ENCODE measurements at regions not wholly inside any gene's neighbourhood (a gene's known extent, or its start where the extent isn't known, plus 50 kb on each side); places are given as distances from the start of the nearest gene placed in this dataset.
"Not testable (repeated sequence)": the region's sequence is repeated elsewhere in the genome, so short reads cannot be mapped to it uniquely, and the experiment has no call there.

GRCh38 chrX:129084291-129084690 is 439.0 kb downstream of the SMARCA1 start:
- DNase-seq (ENCODE audit: low read depth in 2 of 2), result not testable (repeated sequence)

- no peak for DNase-seq (ENCODE audit: low read depth in 2 of 2)
Measured at GRCh38 chrX:129077424-129078170, 445.7 kb downstream of the SMARCA1 start.

GRCh38 chrX:129071390-129071789 is 451.9 kb downstream of the SMARCA1 start:
- DNase-seq (ENCODE audit: low read depth in 2 of 2), result no peak

GRCh38 chrX:129065895-129066294 is 457.4 kb downstream of the SMARCA1 start:
- no peak for DNase-seq (ENCODE audit: low read depth in 2 of 2)

GRCh38 chrX:129058405-129058804 is 464.9 kb downstream of the SMARCA1 start:
- DNase-seq (ENCODE audit: low read depth in 2 of 2), result no peak

- DNase-seq (ENCODE audit: low read depth in 2 of 2), result no peak
Measured at GRCh38 chrX:129043138-129043537, 480.2 kb downstream of the SMARCA1 start.

- no peak for DNase-seq (ENCODE audit: low read depth in 2 of 2)
Measured at GRCh38 chrX:129041319-129041718, 482.0 kb downstream of the SMARCA1 start.

- DNase-seq (ENCODE audit: low read depth in 2 of 2), result no peak
Measured at GRCh38 chrX:129040124-129040523, 483.2 kb downstream of the SMARCA1 start.

GRCh38 chrX:129039176-129039575 is 484.1 kb downstream of the SMARCA1 start:
- DNase-seq (ENCODE audit: low read depth in 2 of 2), result no peak

GRCh38 chrX:129037389-129037788 is 485.9 kb downstream of the SMARCA1 start:
- no peak for DNase-seq (ENCODE audit: low read depth in 2 of 2)

GRCh38 chrX:129035180-129035579 is 488.1 kb downstream of the SMARCA1 start:
- no peak for DNase-seq (ENCODE audit: low read depth in 2 of 2)

- DNase-seq (ENCODE audit: low read depth in 2 of 2), result no peak
Measured at GRCh38 chrX:129034196-129034595, 489.1 kb downstream of the SMARCA1 start.

- DNase-seq (ENCODE audit: low read depth in 2 of 2), result no peak
Measured at GRCh38 chrX:129026202-129026601, 497.1 kb downstream of the SMARCA1 start.

GRCh38 chrX:129025376-129025775 is 497.9 kb downstream of the SMARCA1 start:
- DNase-seq (ENCODE audit: low read depth in 2 of 2), result no peak

- DNase-seq (ENCODE audit: low read depth in 2 of 2), result no peak
Measured at GRCh38 chrX:129019412-129019811, 503.9 kb downstream of the SMARCA1 start.

GRCh38 chrX:129015381-129015780 is 507.9 kb downstream of the SMARCA1 start:
- no peak for DNase-seq (ENCODE audit: low read depth in 2 of 2)

GRCh38 chrX:129013574-129013973 is 509.7 kb downstream of the SMARCA1 start:
- DNase-seq (ENCODE audit: low read depth in 2 of 2), result no peak

- no peak for DNase-seq (ENCODE audit: low read depth in 2 of 2)
Measured at GRCh38 chrX:129007631-129008030, 515.7 kb downstream of the SMARCA1 start.

GRCh38 chrX:129006491-129006890 is 516.8 kb downstream of the SMARCA1 start:
- DNase-seq (ENCODE audit: low read depth in 2 of 2), result no peak

- DNase-seq (ENCODE audit: low read depth in 2 of 2), result no peak
Measured at GRCh38 chrX:129000797-129001196, 522.5 kb downstream of the SMARCA1 start.

- DNase-seq (ENCODE audit: low read depth in 2 of 2), result no peak
Measured at GRCh38 chrX:129000018-129000417, 523.3 kb downstream of the SMARCA1 start.

GRCh38 chrX:128992107-128992971 is 531.0 kb downstream of the SMARCA1 start:
- no peak for DNase-seq (ENCODE audit: low read depth in 2 of 2)

GRCh38 chrX:128975745-128976144 is 547.5 kb downstream of the SMARCA1 start:
- peak in 1 of 2 donors; percentile 11 for DNase-seq (ENCODE audit: low read depth in 2 of 2)
